ENCODE measurements at regions not wholly inside any gene's neighbourhood (a gene's known extent, or its start where the extent isn't known, plus 50 kb on each side); places are given as distances from the start of the nearest gene placed in this dataset.

- Mint-ChIP-seq H3K4me3 (no peak overlapping the region), H3K36me3 (ENCODE audit: insufficient read depth) (peaks cover 6% of the 10 kb centered on the region), H3K9me3 (peaks cover 0 to 2% of the 10 kb centered on the region in 2 donors), H3K27me3 (peaks cover 0 to 13% of the 10 kb centered on the region in 2 donors), H3K4me1 (ENCODE audit: low read depth in 2 of 2) (peaks cover 14 to 15% of the 10 kb centered on the region in 2 donors), H3K27ac (no peak overlapping the region)
- ATAC-seq (replicated peaks) (no peak), DNase-seq (no peak)
These were observed 83.2 kb upstream of the ITGA6 start for GRCh38 chr2:172344159-172344558.

- ATAC-seq (replicated peaks) = no peak
- DNase-seq = no peak
These were observed 81.3 kb upstream of the ITGA6 start for GRCh38 chr2:172345956-172346555.

GRCh38 chr2:172348555-172349288 is 78.7 kb upstream of the ITGA6 start:
- DNase-seq (no peak), ATAC-seq (replicated peaks) (no peak)
- Mint-ChIP-seq H3K27me3 (peaks cover 14 to 16% of the 10 kb centered on the region in 2 donors), H3K4me1 (ENCODE audit: low read depth in 2 of 2) (no peaks in the 10 kb centered on the region), H3K36me3 (ENCODE audit: insufficient read depth) (no peaks in the 10 kb centered on the region), H3K27ac (no peak overlapping the region), H3K4me3 (no peak overlapping the region), H3K9me3 (peaks cover 0 to under 1% of the 10 kb centered on the region in 2 donors)

More at GRCh38 chr2:172345956-172346555, 81.3 kb upstream of the ITGA6 start:
- H3K27ac Mint-ChIP-seq = no peak overlapping the region
- peaks cover 0 to 2% of the 10 kb centered on the region in 2 donors for H3K9me3 Mint-ChIP-seq
- H3K36me3 Mint-ChIP-seq (ENCODE audit: insufficient read depth) = peaks cover 3% of the 10 kb centered on the region
- H3K4me3 Mint-ChIP-seq = no peak overlapping the region
- peaks cover 0 to 2% of the 10 kb centered on the region in 2 donors for H3K4me1 Mint-ChIP-seq (ENCODE audit: low read depth in 2 of 2)
- H3K27me3 Mint-ChIP-seq = peaks cover under 1 to 13% of the 10 kb centered on the region in 2 donors

GRCh38 chr2:172350839-172351479 is 76.4 kb upstream of the ITGA6 start:
- H3K4me3 Mint-ChIP-seq = no peak overlapping the region
- ATAC-seq (replicated peaks) (no peak), DNase-seq (no peak)
- no peaks in the 10 kb centered on the region for H3K4me1 Mint-ChIP-seq (ENCODE audit: low read depth in 2 of 2)
- H3K27me3 Mint-ChIP-seq = peaks cover 12 to 16% of the 10 kb centered on the region in 2 donors
- H3K27ac Mint-ChIP-seq = no peak overlapping the region
- no peaks in the 10 kb centered on the region for H3K36me3 Mint-ChIP-seq (ENCODE audit: insufficient read depth)
- H3K9me3 Mint-ChIP-seq = no peaks in the 10 kb centered on the region

- ATAC-seq (replicated peaks) (no peak), DNase-seq (no peak)
- H3K36me3 Mint-ChIP-seq (ENCODE audit: insufficient read depth) = no peaks in the 10 kb centered on the region
- H3K4me3 Mint-ChIP-seq = no peak overlapping the region
- no peak overlapping the region for H3K27ac Mint-ChIP-seq
- H3K27me3 Mint-ChIP-seq = peaks cover 12 to 16% of the 10 kb centered on the region in 2 donors
- no peaks in the 10 kb centered on the region for H3K4me1 Mint-ChIP-seq (ENCODE audit: low read depth in 2 of 2)
- H3K9me3 Mint-ChIP-seq = no peaks in the 10 kb centered on the region
These were observed 75.8 kb upstream of the ITGA6 start for GRCh38 chr2:172351586-172351985.

GRCh38 chr2:172354347-172354746 is 73.0 kb upstream of the ITGA6 start:
- Mint-ChIP-seq H3K4me1 (ENCODE audit: low read depth in 2 of 2) (no peaks in the 10 kb centered on the region), H3K27ac (no peak overlapping the region), H3K9me3 (no peaks in the 10 kb centered on the region), H3K36me3 (ENCODE audit: insufficient read depth) (peaks cover 3% of the 10 kb centered on the region), H3K27me3 (peaks cover 16 to 21% of the 10 kb centered on the region in 2 donors), H3K4me3 (no peak overlapping the region)
- DNase-seq (no peak), ATAC-seq (replicated peaks) (no peak)

GRCh38 chr2:172357442-172357841 is 69.9 kb upstream of the ITGA6 start:
- H3K27ac Mint-ChIP-seq = no peak overlapping the region
- no peak overlapping the region for H3K4me3 Mint-ChIP-seq
- H3K9me3 Mint-ChIP-seq = no peaks in the 10 kb centered on the region
- H3K4me1 Mint-ChIP-seq (ENCODE audit: low read depth in 2 of 2) = no peaks in the 10 kb centered on the region
- no peak for ATAC-seq (replicated peaks)
- peaks cover 3% of the 10 kb centered on the region for H3K36me3 Mint-ChIP-seq (ENCODE audit: insufficient read depth)
- peaks cover 14 to 26% of the 10 kb centered on the region in 2 donors for H3K27me3 Mint-ChIP-seq
- DNase-seq = no peak

- DNase-seq = no peak
- H3K27ac Mint-ChIP-seq = no peak overlapping the region
- H3K4me1 Mint-ChIP-seq (ENCODE audit: low read depth in 2 of 2) = no peaks in the 10 kb centered on the region
- H3K4me3 Mint-ChIP-seq = no peak overlapping the region
- H3K27me3 Mint-ChIP-seq = peaks cover 13 to 19% of the 10 kb centered on the region in 2 donors
- peaks cover 3% of the 10 kb centered on the region for H3K36me3 Mint-ChIP-seq (ENCODE audit: insufficient read depth)
- no peak for ATAC-seq (replicated peaks)
- no peaks in the 10 kb centered on the region for H3K9me3 Mint-ChIP-seq
These were observed 68.5 kb upstream of the ITGA6 start for GRCh38 chr2:172358691-172359556.

GRCh38 chr2:172361360-172361759 is 66.0 kb upstream of the ITGA6 start:
- Mint-ChIP-seq H3K4me1 (ENCODE audit: low read depth in 2 of 2) (no peaks in the 10 kb centered on the region), H3K4me3 (no peak overlapping the region), H3K9me3 (no peaks in the 10 kb centered on the region), H3K36me3 (ENCODE audit: insufficient read depth) (peaks cover 3% of the 10 kb centered on the region), H3K27me3 (peaks cover 13 to 23% of the 10 kb centered on the region in 2 donors), H3K27ac (no peak overlapping the region)
- DNase-seq (no peak), ATAC-seq (replicated peaks) (no peak)

- no peak for ATAC-seq (replicated peaks)
- H3K9me3 Mint-ChIP-seq = no peaks in the 10 kb centered on the region
- no peak overlapping the region for H3K4me3 Mint-ChIP-seq
These were observed 65.5 kb upstream of the ITGA6 start for GRCh38 chr2:172361840-172362239.

GRCh38 chr2:172364261-172364660 is 63.1 kb upstream of the ITGA6 start:
- Mint-ChIP-seq H3K27ac (no peak overlapping the region), H3K36me3 (ENCODE audit: insufficient read depth) (no peaks in the 10 kb centered on the region), H3K9me3 (peaks cover 0 to 5% of the 10 kb centered on the region in 2 donors), H3K4me3 (no peak overlapping the region), H3K27me3 (peaks cover 13 to 18% of the 10 kb centered on the region in 2 donors), H3K4me1 (ENCODE audit: low read depth in 2 of 2) (no peaks in the 10 kb centered on the region)
- ATAC-seq (replicated peaks) (no peak), DNase-seq (no peak)

More at GRCh38 chr2:172361840-172362239, 65.5 kb upstream of the ITGA6 start:
- H3K36me3 Mint-ChIP-seq (ENCODE audit: insufficient read depth) = peaks cover 3% of the 10 kb centered on the region
- no peak for DNase-seq
- peaks cover 13 to 23% of the 10 kb centered on the region in 2 donors for H3K27me3 Mint-ChIP-seq
- no peak overlapping the region for H3K27ac Mint-ChIP-seq
- no peaks in the 10 kb centered on the region for H3K4me1 Mint-ChIP-seq (ENCODE audit: low read depth in 2 of 2)

- Mint-ChIP-seq H3K9me3 (peaks cover 0 to 7% of the 10 kb centered on the region in 2 donors), H3K4me3 (no peak overlapping the region), H3K27ac (no peak overlapping the region), H3K36me3 (ENCODE audit: insufficient read depth) (no peaks in the 10 kb centered on the region), H3K4me1 (ENCODE audit: low read depth in 2 of 2) (peaks cover 0 to 2% of the 10 kb centered on the region in 2 donors), H3K27me3 (peaks cover 12 to 15% of the 10 kb centered on the region in 2 donors)
- ATAC-seq (replicated peaks) = no peak
- no peak for DNase-seq
These were observed 60.7 kb upstream of the ITGA6 start for GRCh38 chr2:172366596-172367150.

Measured in effector memory CD8-positive, alpha-beta T cell (primary cell).